Transverse colon (tissue), 4 donors: ENCODE measurements at regions not wholly inside any gene's neighbourhood (a gene's known extent, or its start where the extent isn't known, plus 50 kb on each side); places are given as distances from the start of the nearest gene placed in this dataset.
"Not testable (repeated sequence)": the region's sequence is repeated elsewhere in the genome, so short reads cannot be mapped to it uniquely, and the experiment has no call there.

Experiments used
- DNase-seq: peaks from one replicate; pipeline ENCODE4 v3.0.0-alpha.2; 2019
- H3K27ac ChIP-seq, 4 donors: fragments of 200-600 bp; sonication (generic); 2 replicates each; pipeline ENCODE4 v1.5.1; 2016 to 2018; ENCODE audit warnings: inconsistent platforms in 4 of 4
- H3K27me3 ChIP-seq: fragments of 200-600 bp; sonication (generic); 2 replicates; pipeline ENCODE4 v1.5.1; 2017; ENCODE audit warnings: inconsistent platforms
- H3K36me3 ChIP-seq, 4 donors: fragments of 200-600 bp; sonication (generic); 2 replicates each; pipeline ENCODE4 v1.5.1; 2017 to 2019; ENCODE audit warnings: inconsistent platforms in 4 of 4
- H3K4me1 ChIP-seq, 4 donors: fragments of 200-600 bp; sonication (generic); 2 replicates each; pipeline ENCODE4 v1.5.1; 2017 to 2020; ENCODE audit warnings: inconsistent platforms in 4 of 4
- H3K4me3 ChIP-seq, 4 donors: fragments of 200-600 bp; sonication (generic); 1 replicate in 1 of 4; 2 replicates in 3 of 4; pipeline versions ENCODE4 v1.5.1 to v1.6.1; 2017 to 2019; ENCODE audit warnings: inconsistent platforms in 4 of 4
- H3K9me3 ChIP-seq, 2 donors: fragments of 200-600 bp; sonication (generic); 2 replicates each; pipeline ENCODE4 v1.5.1; 2017 to 2019; ENCODE audit warnings: inconsistent platforms in 2 of 2
- CTCF ChIP-seq, 5 experiments: fragments of 200-600 bp in 3 of 5; fragments of 450-650 bp in 2 of 5; sonication (generic) in 3 of 5; IDR thresholded peaks; 1 replicate in 2 of 5; 2 replicates in 3 of 5; pipeline ENCODE4 v1.5.1; 2016 to 2017; ENCODE audit warnings: antibody characterized with exemption in 5 of 5, inconsistent platforms in 3 of 5, mild to moderate bottlenecking in 2 of 5, moderate library complexity in 1 of 5
- EP300 ChIP-seq: sonication (generic); formaldehyde crosslinking; IDR thresholded peaks from one replicate; pipeline ENCODE4 v1.6.1; 2017; ENCODE audit warnings: antibody characterized with exemption, low read depth
- POLR2A ChIP-seq: fragments of 450-650 bp; IDR thresholded peaks from one replicate; pipeline ENCODE4 v1.6.1; 2016; ENCODE audit warnings: antibody characterized with exemption, mild to moderate bottlenecking, moderate library complexity
- POLR2AphosphoS5 ChIP-seq, 3 donors: sonication (generic); formaldehyde crosslinking; IDR thresholded peaks; one replicate each; pipeline ENCODE4 v1.6.1; 2016; ENCODE audit warnings: antibody characterized with exemption in 3 of 3
- WGBS, 2 donors: methylation state at CpG; one replicate each; pipeline ENCODE4 v1.1.5; 2018; ENCODE audit warnings: low coverage in 1 of 2; 5-methylcytosine and 5-hydroxymethylcytosine counted together
- in situ Hi-C, 4 donors: fragments of 200-750 bp; cut with MboI; loops; one replicate each; pipeline versions ENCODE4 v1.15.0 to v1.15.1; 2017; ENCODE audit warnings: low sequenced_read_pairs in 3 of 4, low pct_ligation_motif_present in 1 of 4, low pct_unique_long_range_greater_than_20kb in 1 of 4
- intact Hi-C: fragments of 100-400 bp; cut with DNase I; formaldehyde crosslinking; loops from one replicate; pipeline ENCODE4 v1.15.1; 2023; ENCODE audit warnings: low total_unique reads

- Histone ChIP-seq H3K4me1 (no peaks in the 10 kb centered on the region), H3K9me3 (no peaks in the 10 kb centered on the region), H3K27ac (no peak overlapping the region), H3K27me3 (no peaks in the 10 kb centered on the region), H3K4me3 (no peak overlapping the region), H3K36me3 (no peaks in the 10 kb centered on the region)
- in situ Hi-C loops (no loop called here), intact Hi-C loops (no loop called here)
- no peak for TF ChIP-seq POLR2AphosphoS5 (IDR thresholded peaks at IDR 0.05)
- TF ChIP-seq POLR2A, result no peak
- WGBS, 2 donors, result 83% methylated on average over 7 of the region's 7 CpGs; no CpG with 5 or more reads in 1 of the 2 donors
- no peak for DNase-seq
These were observed 451.8 kb upstream of the NPAP1 start for GRCh38 chr15:24223739-24224138.

- H3K4me3 ChIP-seq, result no peak overlapping the region
- no peak for DNase-seq
- H3K4me1 ChIP-seq, result no peaks in the 10 kb centered on the region
- WGBS, 2 donors, result 79 to 100% methylated on average over 1 of the region's 1 CpG
- no peaks in the 10 kb centered on the region for H3K36me3 ChIP-seq
- TF ChIP-seq CTCF (IDR thresholded peaks at IDR 0.05), result no peak
- no peak for TF ChIP-seq EP300
- no peak for TF ChIP-seq POLR2AphosphoS5 (IDR thresholded peaks at IDR 0.05)
- TF ChIP-seq POLR2A, result no peak
- intact Hi-C loops (no loop called here), in situ Hi-C loops (no loop called here)
- H3K27me3 ChIP-seq, result no peaks in the 10 kb centered on the region
- no peaks in the 10 kb centered on the region for H3K9me3 ChIP-seq
- H3K27ac ChIP-seq, result no peak overlapping the region
These were observed 451.4 kb upstream of the NPAP1 start for GRCh38 chr15:24224161-24224560.

- H3K4me1 ChIP-seq, intact Hi-C loops, DNase-seq, H3K36me3 ChIP-seq, in situ Hi-C loops, H3K27ac ChIP-seq, H3K27me3 ChIP-seq, H3K9me3 ChIP-seq, H3K4me3 ChIP-seq: not testable (repeated sequence)
- 73 to 81% methylated on average over 5 to 7 of the region's 7 CpGs for WGBS, 2 donors
These were observed 446.7 kb upstream of the NPAP1 start for GRCh38 chr15:24228922-24229321.

- WGBS, 2 donors, result 45 to 51% methylated on average over 3 of the region's 3 CpGs
- H3K4me3 ChIP-seq, in situ Hi-C loops: not testable (repeated sequence)
These were observed 442.4 kb upstream of the NPAP1 start for GRCh38 chr15:24233134-24233533.

GRCh38 chr15:24240580-24240979 lies 435.0 kb upstream of the NPAP1 start:
- DNase-seq, H3K4me3 ChIP-seq, intact Hi-C loops, H3K27ac ChIP-seq, H3K4me1 ChIP-seq, H3K36me3 ChIP-seq, H3K9me3 ChIP-seq, in situ Hi-C loops, H3K27me3 ChIP-seq: not testable (repeated sequence)
- WGBS, 2 donors, result 80 to 91% methylated on average over 1 to 5 of the region's 5 CpGs

More at GRCh38 chr15:24233134-24233533, 442.4 kb upstream of the NPAP1 start:
- H3K27ac ChIP-seq, H3K9me3 ChIP-seq, H3K27me3 ChIP-seq, H3K36me3 ChIP-seq, H3K4me1 ChIP-seq, intact Hi-C loops: not testable (repeated sequence)
- peak; percentile 12 for DNase-seq

- H3K27me3 ChIP-seq, H3K36me3 ChIP-seq, H3K4me1 ChIP-seq, intact Hi-C loops, H3K4me3 ChIP-seq, H3K9me3 ChIP-seq, in situ Hi-C loops, DNase-seq, H3K27ac ChIP-seq: not testable (repeated sequence)
- 35 to 48% methylated on average over 3 of the region's 3 CpGs for WGBS, 2 donors
These were observed 416.5 kb upstream of the NPAP1 start for GRCh38 chr15:24259106-24259505.

- H3K4me3 ChIP-seq, H3K36me3 ChIP-seq, H3K27ac ChIP-seq, in situ Hi-C loops, H3K4me1 ChIP-seq, intact Hi-C loops, H3K9me3 ChIP-seq, DNase-seq, H3K27me3 ChIP-seq: not testable (repeated sequence)
- WGBS, 2 donors, result 88% methylated on average over 10 of the region's 10 CpGs; no CpG with 5 or more reads in 1 of the 2 donors
These were observed 415.2 kb upstream of the NPAP1 start for GRCh38 chr15:24260407-24260806.

- H3K4me3 ChIP-seq, H3K27ac ChIP-seq, H3K4me1 ChIP-seq, H3K27me3 ChIP-seq, intact Hi-C loops, H3K36me3 ChIP-seq, in situ Hi-C loops, H3K9me3 ChIP-seq, DNase-seq: not testable (repeated sequence)
- WGBS, 2 donors, result 58% methylated on average over 15 of the region's 25 CpGs; no CpG with 5 or more reads in 1 of the 2 donors
These were observed 414.7 kb upstream of the NPAP1 start for GRCh38 chr15:24260854-24261253.

GRCh38 chr15:24268536-24269165 lies 406.9 kb upstream of the NPAP1 start:
- 35 to 51% methylated on average over 2 to 7 of the region's 7 CpGs for WGBS, 2 donors
- H3K27me3 ChIP-seq, in situ Hi-C loops, H3K9me3 ChIP-seq, H3K36me3 ChIP-seq, H3K4me3 ChIP-seq, intact Hi-C loops: not testable (repeated sequence)
- Histone ChIP-seq H3K4me1 (peaks cover 0 to 16% (median 4%) of the 10 kb centered on the region in 4 donors), H3K27ac (peak overlapping the region in 3 of 4 donors; percentile 13 to 63 (median 63))
- DNase-seq, result peak; percentile 13
